ENCODE measurements at regions not wholly inside any gene's neighbourhood (a gene's known extent, or its start where the extent isn't known, plus 50 kb on each side); places are given as distances from the start of the nearest gene placed in this dataset.

- no peak overlapping the region for H3K4me3 ChIP-seq (ENCODE audit: low read depth, low read length)
- TF ChIP-seq POLR2A (IDR thresholded peaks at IDR 0.05; ENCODE audit: extremely low read depth, insufficient read length) (no peak), MAX (IDR thresholded peaks at IDR 0.05; ENCODE audit: low read depth, low read length) (no peak), CTCF (IDR thresholded peaks at IDR 0.05; ENCODE audit: low read depth, low read length) (no peak), MYC (IDR thresholded peaks at IDR 0.05; ENCODE audit: low read depth, low read length) (no peak)
- no peak for DNase-seq (ENCODE audit: low read depth)
Measured at GRCh38 chr2:120871016-120871635, 135.5 kb downstream of the GLI2 start.

- TF ChIP-seq MAX (IDR thresholded peaks at IDR 0.05; ENCODE audit: low read depth, low read length) = no peak
- no peak for TF ChIP-seq POLR2A (IDR thresholded peaks at IDR 0.05; ENCODE audit: extremely low read depth, insufficient read length)
- TF ChIP-seq MYC (IDR thresholded peaks at IDR 0.05; ENCODE audit: low read depth, low read length) = no peak
- no peak for TF ChIP-seq CTCF (IDR thresholded peaks at IDR 0.05; ENCODE audit: low read depth, low read length)
- no peak for DNase-seq (ENCODE audit: low read depth)
Measured at GRCh38 chr2:120871881-120872620, 136.4 kb downstream of the GLI2 start.

GRCh38 chr2:120873958-120874887, 138.6 kb downstream of the GLI2 start:
- TF ChIP-seq MAX (IDR thresholded peaks at IDR 0.05; ENCODE audit: low read depth, low read length) (no peak), CTCF (IDR thresholded peaks at IDR 0.05; ENCODE audit: low read depth, low read length) (no peak), POLR2A (IDR thresholded peaks at IDR 0.05; ENCODE audit: extremely low read depth, insufficient read length) (no peak), MYC (IDR thresholded peaks at IDR 0.05; ENCODE audit: low read depth, low read length) (no peak)
- no peak for DNase-seq (ENCODE audit: low read depth)
- no peak overlapping the region for H3K4me3 ChIP-seq (ENCODE audit: low read depth, low read length)

More at GRCh38 chr2:120871881-120872620, 136.4 kb downstream of the GLI2 start:
- no peak overlapping the region for H3K4me3 ChIP-seq (ENCODE audit: low read depth, low read length)

- DNase-seq (ENCODE audit: low read depth) = no peak
- no peak overlapping the region for H3K4me3 ChIP-seq (ENCODE audit: low read depth, low read length)
- no peak for TF ChIP-seq CTCF (IDR thresholded peaks at IDR 0.05; ENCODE audit: low read depth, low read length)
- no peak for TF ChIP-seq POLR2A (IDR thresholded peaks at IDR 0.05; ENCODE audit: extremely low read depth, insufficient read length)
- no peak for TF ChIP-seq MAX (IDR thresholded peaks at IDR 0.05; ENCODE audit: low read depth, low read length)
- no peak for TF ChIP-seq MYC (IDR thresholded peaks at IDR 0.05; ENCODE audit: low read depth, low read length)
Measured at GRCh38 chr2:120874888-120875275, 139.2 kb downstream of the GLI2 start.

- TF ChIP-seq POLR2A (IDR thresholded peaks at IDR 0.05; ENCODE audit: extremely low read depth, insufficient read length) (no peak), CTCF (IDR thresholded peaks at IDR 0.05; ENCODE audit: low read depth, low read length) (no peak), MYC (IDR thresholded peaks at IDR 0.05; ENCODE audit: low read depth, low read length) (no peak), MAX (IDR thresholded peaks at IDR 0.05; ENCODE audit: low read depth, low read length) (no peak)
- H3K4me3 ChIP-seq (ENCODE audit: low read depth, low read length) = no peak overlapping the region
- DNase-seq (ENCODE audit: low read depth) = no peak
Measured at GRCh38 chr2:120875431-120875830, 139.8 kb downstream of the GLI2 start.

Data from NB4 (cell line).